GM12878 (cell line): ENCODE measurements at regions not wholly inside any gene's neighbourhood (a gene's known extent, or its start where the extent isn't known, plus 50 kb on each side); places are given as distances from the start of the nearest gene placed in this dataset.

Experiments used
- ATAC-seq: fragments of 200-7000 bp; cut with Tn5 transposase; 3 replicates; pipeline ENCODE4 v1.9.1; 2020; ENCODE audit warnings: mild to moderate bottlenecking, moderate library complexity
- BruUV-seq: library from RNA; stranded (reverse); fragments of 400-500 nt; replicated peaks from 2 replicates; lab custom pipeline; 2021; lab: Mats Ljungman, UMichigan
- CTCF ChIA-PET: fragments of 300-600 bp; sonication (Branson Sonifier 250); formaldehyde crosslinking; extraction: SDS; loops from one replicate; lab custom pipeline; 2021; ENCODE audit warnings: inconsistent platforms; lab: Yijun Ruan, JAX
- POLR2A ChIA-PET: fragments of 350-600 bp; formaldehyde crosslinking; extraction: SDS; loops from one replicate; lab custom pipeline; 2021; ENCODE audit warnings: inconsistent platforms; lab: Charles Lee
- RAD21 ChIA-PET: fragments of 300-600 bp; sonication (Branson Sonifier 250); formaldehyde crosslinking; loops from one replicate; lab custom pipeline; 2023; ENCODE audit warnings: antibody characterized with exemption; ENCODE audit not compliant: unreplicated experiment; lab: Charles Lee
- SMC1A ChIA-PET: fragments of 300-600 bp; sonication (Branson Sonifier 250); formaldehyde crosslinking; loops from one replicate; lab custom pipeline; 2023; ENCODE audit not compliant: unreplicated experiment, uncharacterized antibody; lab: Charles Lee
- DNase-seq: peaks from one replicate; pipeline ENCODE4 v3.0.0-alpha.2; 2011; ENCODE audit warnings: low read depth, low spot score
- FAIRE-seq: peaks from 3 replicates; lab custom pipeline; 2011; peaks lifted over from hg19 to GRCh38; lab: Jason Lieb, UNC
- H2AFZ ChIP-seq: 2 replicates; pipeline ENCODE4 v1.6.0; 2011; ENCODE audit warnings: low read depth, low read length, control low read depth; ENCODE audit not compliant: control insufficient read depth
- H3K27ac ChIP-seq: 2 replicates; pipeline ENCODE4 v1.5.1; 2011; ENCODE audit warnings: control low read depth; ENCODE audit not compliant: control insufficient read depth, insufficient read depth
- H3K27me3 ChIP-seq, 2 experiments: replicated peaks in 1 of 2; 2 replicates each; pipeline versions ENCODE4 v1.6.0 to v1.6.1; 2011; ENCODE audit warnings: low read length in 1 of 2; ENCODE audit not compliant: control insufficient read depth in 2 of 2, insufficient read depth in 2 of 2
- H3K36me3 ChIP-seq, 2 experiments: 2 replicates each; pipeline ENCODE4 v1.5.1; 2011; ENCODE audit warnings: low read length in 1 of 2; ENCODE audit not compliant: control insufficient read depth in 2 of 2, insufficient read depth in 2 of 2
- H3K4me1 ChIP-seq: 2 replicates; pipeline ENCODE4 v1.6.1; 2011; ENCODE audit warnings: mild to moderate bottlenecking, low read length, moderate library complexity, mixed read lengths; ENCODE audit not compliant: control insufficient read depth, insufficient read depth
- H3K4me2 ChIP-seq: 2 replicates; pipeline ENCODE4 v1.6.0; 2011; ENCODE audit warnings: control low read depth; ENCODE audit not compliant: control insufficient read depth, insufficient read depth
- H3K4me3 ChIP-seq: fragments of 200-600 bp; sonication (generic); 2 replicates; pipeline ENCODE4 v1.5.1; 2016
- H3K79me2 ChIP-seq: 2 replicates; pipeline ENCODE4 v1.6.0; 2011; ENCODE audit warnings: low read length; ENCODE audit not compliant: control insufficient read depth, insufficient read depth
- H3K9ac ChIP-seq: 2 replicates; pipeline ENCODE4 v1.8.0; 2011; ENCODE audit warnings: low read length, control low read depth, mixed read lengths; ENCODE audit not compliant: control insufficient read depth, insufficient read depth
- H3K9me3 ChIP-seq: replicated peaks from 3 replicates; pipeline ENCODE4 v1.5.1; 2011; ENCODE audit warnings: mild to moderate bottlenecking, low read length; ENCODE audit not compliant: control insufficient read depth, insufficient read depth
- H4K20me1 ChIP-seq: 2 replicates; pipeline ENCODE4 v1.6.0; 2011; ENCODE audit not compliant: control insufficient read depth, insufficient read depth
- CBFB ChIP-seq: IDR thresholded peaks from 2 replicates; pipeline ENCODE4 v1.6.1; 2016; ENCODE audit warnings: antibody characterized with exemption, low read depth
- CHD2 ChIP-seq: IDR thresholded peaks from 2 replicates; pipeline ENCODE4 v1.6.1; 2011; ENCODE audit warnings: low read depth, low read length, improper control_type of control experiment, borderline replicate concordance
- CREB1 ChIP-seq: IDR thresholded peaks from 2 replicates; pipeline ENCODE4 v1.6.1; 2012; ENCODE audit warnings: low read depth, mild to moderate bottlenecking, inconsistent platforms
- CREM ChIP-seq: IDR thresholded peaks from 2 replicates; pipeline ENCODE4 v1.6.1; 2014; ENCODE audit warnings: antibody characterized with exemption, low read depth
- FOXK2 ChIP-seq: fragments of 450-650 bp; IDR thresholded peaks from 2 replicates; pipeline ENCODE4 v1.6.1; 2017; ENCODE audit warnings: mild to moderate bottlenecking, moderate library complexity
- IRF3 ChIP-seq: fragments of 450-650 bp; IDR thresholded peaks from 2 replicates; pipeline ENCODE4 v1.6.1; 2014; ENCODE audit warnings: mild to moderate bottlenecking
- KLF5 ChIP-seq: fragments of 450-650 bp; IDR thresholded peaks from 2 replicates; pipeline ENCODE4 v1.6.1; 2014; ENCODE audit warnings: mild to moderate bottlenecking; ENCODE audit not compliant: partially characterized antibody
- NR2C2 ChIP-seq: IDR thresholded peaks from 2 replicates; pipeline ENCODE4 v1.6.1; 2011; ENCODE audit warnings: borderline replicate concordance, low read depth; ENCODE audit not compliant: control insufficient read depth, insufficient read length
- PAX8 ChIP-seq: fragments of 450-650 bp; IDR thresholded peaks from 2 replicates; pipeline ENCODE4 v1.6.1; 2017; ENCODE audit warnings: mild to moderate bottlenecking, moderate library complexity
- PBX3 ChIP-seq: IDR thresholded peaks from 2 replicates; pipeline ENCODE4 v1.6.1; 2011; ENCODE audit warnings: mild to moderate bottlenecking, low read depth, low read length, moderate library complexity; ENCODE audit not compliant: insufficient replicate concordance
- POLR2A ChIP-seq: IDR thresholded peaks from 2 replicates; pipeline ENCODE4 v1.6.1; 2011; ENCODE audit warnings: low read depth, mild to moderate bottlenecking, low read length
- RCOR1 ChIP-seq: conservative IDR thresholded peaks from 2 replicates; pipeline ENCODE4 v1.6.1; 2012; ENCODE audit warnings: low read depth, low read length, improper control_type of control experiment
- RUNX3 ChIP-seq: IDR thresholded peaks from 2 replicates; pipeline ENCODE4 v1.6.1; 2012; ENCODE audit warnings: low read length, inconsistent platforms
- SMAD1 ChIP-seq: fragments of 450-650 bp; IDR thresholded peaks from 2 replicates; pipeline ENCODE4 v1.6.1; 2018; ENCODE audit warnings: mild to moderate bottlenecking, low read depth; ENCODE audit not compliant: partially characterized antibody
- SMARCA5 ChIP-seq: fragments of 450-650 bp; IDR thresholded peaks from 2 replicates; pipeline ENCODE4 v1.6.1; 2017; ENCODE audit warnings: mild to moderate bottlenecking
- USF1 ChIP-seq: IDR thresholded peaks from 2 replicates; pipeline ENCODE4 v1.6.1; 2011; ENCODE audit warnings: borderline replicate concordance, low read depth, mild to moderate bottlenecking, moderate library complexity, mixed read lengths, low read length; ENCODE audit not compliant: insufficient read depth; ENCODE audit errors: extremely low read length
- ZBED1 ChIP-seq: IDR thresholded peaks from 2 replicates; pipeline ENCODE4 v1.6.1; 2016; ENCODE audit warnings: borderline replicate concordance
- ZNF592 ChIP-seq: fragments of 450-650 bp; IDR thresholded peaks from 2 replicates; pipeline ENCODE4 v1.6.1; 2017; ENCODE audit warnings: mild to moderate bottlenecking, moderate library complexity
- ZNF622 ChIP-seq: fragments of 450-650 bp; IDR thresholded peaks from 2 replicates; pipeline ENCODE4 v1.6.1; 2017; ENCODE audit warnings: mild to moderate bottlenecking, inconsistent platforms
- WGBS: methylation state at CpG from one replicate; pipeline ENCODE4 v1.1.6; 2016; ENCODE audit warnings: low lambda C conversion rate; ENCODE audit not compliant: insufficient replicate concordance, insufficient coverage; ENCODE audit errors: missing lambda C conversion rate; 5-methylcytosine and 5-hydroxymethylcytosine counted together
- in situ Hi-C: fragments of 300-500 bp; cut with MboI; formaldehyde crosslinking; loops from 9 replicates; pipeline ENCODE4 v1.14.3; 2018; ENCODE audit warnings: mixed read lengths
- intact Hi-C: fragments of 100-400 bp; cut with micrococcal nuclease; formaldehyde crosslinking; loops from one replicate; pipeline ENCODE4 v1.14.2; 2022; ENCODE audit not compliant: unreplicated experiment

GRCh38 chr3:181872887-181873286, 161.2 kb downstream of the SOX2 start (continued):
- TF ChIP-seq NR2C2, result no peak
- no peak for TF ChIP-seq RCOR1
- no peak for TF ChIP-seq KLF5

- FAIRE-seq, result no peak
- RAD21 ChIA-PET, result interaction anchor here (0.7 kb wide), 1 partner anchor 133 kb away, joined by 3 read pairs; no protein-coding TSS in a partner anchor
Observed at GRCh38 chr3:181879926-181880325, 168.2 kb downstream of the SOX2 start.

More at GRCh38 chr3:181879926-181880325, 168.2 kb downstream of the SOX2 start:
- BruUV-seq, result no TSS peak
- SMC1A ChIA-PET, result no interaction called here
- no peak overlapping the region for H2AFZ ChIP-seq
- H3K4me3 ChIP-seq, result no peak overlapping the region
- CTCF ChIA-PET, result no interaction called here
- no peaks in the 10 kb centered on the region for H3K4me1 ChIP-seq
- in situ Hi-C loops (no loop called here), intact Hi-C loops (no loop called here)
- no peak overlapping the region for H3K9ac ChIP-seq
- no peaks in the 10 kb centered on the region for H3K36me3 ChIP-seq
- no peaks in the 10 kb centered on the region for H4K20me1 ChIP-seq
- TF ChIP-seq RUNX3 (no peak), POLR2A (no peak), USF1 (no peak), FOXK2 (no peak), ZBED1 (no peak), SMARCA5 (no peak), CREB1 (no peak), PAX8 (no peak), CBFB (no peak), PBX3 (no peak), SMAD1 (no peak), ZNF592 (no peak), ZNF622 (no peak), IRF3 (no peak), CREM (no peak), CHD2 (no peak)
- TF ChIP-seq, all 136 proteins: peak for 0
- DNase-seq, result no peak
- Histone ChIP-seq H3K27me3 (no peaks in the 10 kb centered on the region), H3K79me2 (no peaks in the 10 kb centered on the region), H3K4me2 (no peak overlapping the region), H3K27ac (no peak overlapping the region), H3K9me3 (no peaks in the 10 kb centered on the region)
- ATAC-seq, result no peak
- 47% methylated on average over 1 of the region's 1 CpG for WGBS
- POLR2A ChIA-PET, result no interaction called here
